Vagina (tissue), 2 donors: ENCODE measurements at regions not wholly inside any gene's neighbourhood (a gene's known extent, or its start where the extent isn't known, plus 50 kb on each side); places are given as distances from the start of the nearest gene placed in this dataset.

ENCODE experiments used
- DNase-seq, 2 donors: peaks; one replicate each; pipeline ENCODE4 v3.0.0-alpha.2; 2017; ENCODE audit errors: extremely low spot score in 2 of 2
- H3K27ac ChIP-seq: fragments of 200-600 bp; sonication (generic); one replicate; pipeline ENCODE4 v1.5.1; 2019
- H3K27me3 ChIP-seq: fragments of 200-600 bp; sonication (generic); one replicate; pipeline ENCODE4 v1.5.1; 2019
- H3K36me3 ChIP-seq, 2 donors: fragments of 200-600 bp; sonication (generic); one replicate each; pipeline ENCODE4 v1.5.1; 2017 to 2019
- H3K4me1 ChIP-seq: fragments of 200-600 bp; sonication (generic); one replicate; pipeline ENCODE4 v1.5.1; 2019
- H3K4me3 ChIP-seq, 2 donors: fragments of 200-600 bp; sonication (generic); 1 replicate in 1 of 2; 2 replicates in 1 of 2; pipeline ENCODE4 v1.5.1; 2016 to 2019
- H3K9me3 ChIP-seq: fragments of 200-600 bp; sonication (generic); one replicate; pipeline ENCODE4 v1.5.1; 2019
- POLR2A ChIP-seq, 2 donors: fragments of 450-650 bp; IDR thresholded peaks; one replicate each; pipeline ENCODE4 v1.6.1; 2017; ENCODE audit warnings: antibody characterized with exemption in 2 of 2, mild to moderate bottlenecking in 2 of 2, moderate library complexity in 2 of 2
- POLR2AphosphoS5 ChIP-seq, 2 donors: sonication (generic); formaldehyde crosslinking; IDR thresholded peaks; one replicate each; pipeline ENCODE4 v1.9.0; 2017; ENCODE audit warnings: antibody characterized with exemption in 2 of 2, mild to moderate bottlenecking in 2 of 2, low read depth in 1 of 2; ENCODE audit not compliant: insufficient read depth in 1 of 2
- intact Hi-C: fragments of 100-400 bp; cut with DNase I; formaldehyde crosslinking; loops from one replicate; pipeline ENCODE4 v1.15.1; 2023
- TF ChIP-seq, protein P1 (sequence below), 3 experiments: fragments of 450-650 bp in 2 of 3; fragments of 200-600 bp in 1 of 3; sonication (generic) in 1 of 3; IDR thresholded peaks; one replicate each; pipeline ENCODE4 v1.5.1; 2017 to 2019; ENCODE audit warnings: antibody characterized with exemption in 3 of 3, mild to moderate bottlenecking in 2 of 3, moderate library complexity in 2 of 3

DNA sequence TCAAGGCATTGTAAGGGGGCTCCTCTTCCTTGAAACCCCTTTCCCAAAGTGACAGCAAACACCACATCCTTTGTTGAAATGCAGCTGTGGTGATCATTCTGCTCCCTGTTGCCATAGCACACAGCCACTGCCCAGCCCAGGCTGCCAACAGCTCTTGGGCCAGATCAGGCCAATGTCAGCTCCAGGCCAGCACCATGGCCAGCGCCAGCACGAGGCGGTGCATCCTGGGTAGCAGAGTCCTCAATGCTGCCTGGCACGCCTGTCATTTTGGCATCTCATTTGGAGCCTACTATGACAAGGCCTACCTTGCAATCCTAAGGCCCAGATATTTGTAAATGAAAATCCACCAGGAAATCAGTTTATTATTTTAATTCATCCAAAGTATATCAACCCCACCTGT lies 390.6 kb downstream of the DNAH5 start:
- Histone ChIP-seq H3K27ac (no peak overlapping the region), H3K36me3 (no peaks in the 10 kb centered on the region), H3K4me1 (no peaks in the 10 kb centered on the region), H3K9me3 (no peaks in the 10 kb centered on the region), H3K4me3 (no peak overlapping the region), H3K27me3 (no peaks in the 10 kb centered on the region)
- intact Hi-C loops, result no loop called here
- no peak for DNase-seq
- no peak for TF ChIP-seq POLR2A (IDR thresholded peaks at IDR 0.05)
- TF ChIP-seq POLR2AphosphoS5 (IDR thresholded peaks at IDR 0.05; ENCODE audit: insufficient read depth in 1 of 2, low read depth in 1 of 2), result no peak
- TF ChIP-seq, protein P1, sequence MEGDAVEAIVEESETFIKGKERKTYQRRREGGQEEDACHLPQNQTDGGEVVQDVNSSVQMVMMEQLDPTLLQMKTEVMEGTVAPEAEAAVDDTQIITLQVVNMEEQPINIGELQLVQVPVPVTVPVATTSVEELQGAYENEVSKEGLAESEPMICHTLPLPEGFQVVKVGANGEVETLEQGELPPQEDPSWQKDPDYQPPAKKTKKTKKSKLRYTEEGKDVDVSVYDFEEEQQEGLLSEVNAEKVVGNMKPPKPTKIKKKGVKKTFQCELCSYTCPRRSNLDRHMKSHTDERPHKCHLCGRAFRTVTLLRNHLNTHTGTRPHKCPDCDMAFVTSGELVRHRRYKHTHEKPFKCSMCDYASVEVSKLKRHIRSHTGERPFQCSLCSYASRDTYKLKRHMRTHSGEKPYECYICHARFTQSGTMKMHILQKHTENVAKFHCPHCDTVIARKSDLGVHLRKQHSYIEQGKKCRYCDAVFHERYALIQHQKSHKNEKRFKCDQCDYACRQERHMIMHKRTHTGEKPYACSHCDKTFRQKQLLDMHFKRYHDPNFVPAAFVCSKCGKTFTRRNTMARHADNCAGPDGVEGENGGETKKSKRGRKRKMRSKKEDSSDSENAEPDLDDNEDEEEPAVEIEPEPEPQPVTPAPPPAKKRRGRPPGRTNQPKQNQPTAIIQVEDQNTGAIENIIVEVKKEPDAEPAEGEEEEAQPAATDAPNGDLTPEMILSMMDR (IDR thresholded peaks at IDR 0.05), result no peak

GRCh38 chr5:13552361-13552760 lies 392.1 kb downstream of the DNAH5 start:
- TF ChIP-seq POLR2AphosphoS5 (IDR thresholded peaks at IDR 0.05; ENCODE audit: insufficient read depth in 1 of 2, low read depth in 1 of 2), result no peak
- TF ChIP-seq, protein P1 (IDR thresholded peaks at IDR 0.05), result no peak
- no peak for TF ChIP-seq POLR2A (IDR thresholded peaks at IDR 0.05)
- Histone ChIP-seq H3K36me3 (no peaks in the 10 kb centered on the region), H3K27me3 (no peaks in the 10 kb centered on the region), H3K9me3 (no peaks in the 10 kb centered on the region), H3K4me3 (no peak overlapping the region), H3K27ac (no peak overlapping the region), H3K4me1 (no peaks in the 10 kb centered on the region)
- no peak for DNase-seq
- intact Hi-C loops, result no loop called here

GRCh38 chr5:13551645-13552044 lies 392.8 kb downstream of the DNAH5 start:
- Histone ChIP-seq H3K4me3 (no peak overlapping the region), H3K27me3 (no peaks in the 10 kb centered on the region), H3K36me3 (no peaks in the 10 kb centered on the region), H3K4me1 (no peaks in the 10 kb centered on the region), H3K9me3 (no peaks in the 10 kb centered on the region), H3K27ac (no peak overlapping the region)
- TF ChIP-seq POLR2A (IDR thresholded peaks at IDR 0.05) (no peak), POLR2AphosphoS5 (IDR thresholded peaks at IDR 0.05; ENCODE audit: insufficient read depth in 1 of 2, low read depth in 1 of 2) (no peak)
- TF ChIP-seq, protein P1 (IDR thresholded peaks at IDR 0.05), result no peak
- no peak for DNase-seq
- intact Hi-C loops, result no loop called here

GRCh38 chr5:13540168-13540750 lies 404.2 kb downstream of the DNAH5 start:
- no peaks in the 10 kb centered on the region for H3K9me3 ChIP-seq
- H3K4me3 ChIP-seq, result no peak overlapping the region
- DNase-seq, result no peak
- no peaks in the 10 kb centered on the region for H3K27me3 ChIP-seq
- no peak overlapping the region for H3K27ac ChIP-seq
- TF ChIP-seq, protein P1 (IDR thresholded peaks at IDR 0.05), result no peak
- TF ChIP-seq POLR2AphosphoS5 (IDR thresholded peaks at IDR 0.05; ENCODE audit: insufficient read depth in 1 of 2, low read depth in 1 of 2) (no peak), POLR2A (IDR thresholded peaks at IDR 0.05) (no peak)
- H3K36me3 ChIP-seq, result no peaks in the 10 kb centered on the region
- no peaks in the 10 kb centered on the region for H3K4me1 ChIP-seq
- intact Hi-C loops, result no loop called here

GRCh38 chr5:13536933-13537332 lies 407.6 kb downstream of the DNAH5 start:
- Histone ChIP-seq H3K9me3 (no peaks in the 10 kb centered on the region), H3K27me3 (no peaks in the 10 kb centered on the region), H3K27ac (no peak overlapping the region), H3K4me3 (no peak overlapping the region), H3K4me1 (no peaks in the 10 kb centered on the region), H3K36me3 (no peaks in the 10 kb centered on the region)
- no peak for DNase-seq
- no peak for TF ChIP-seq POLR2AphosphoS5 (IDR thresholded peaks at IDR 0.05; ENCODE audit: insufficient read depth in 1 of 2, low read depth in 1 of 2)
- no peak for TF ChIP-seq POLR2A (IDR thresholded peaks at IDR 0.05)
- TF ChIP-seq, protein P1 (IDR thresholded peaks at IDR 0.05), result no peak
- intact Hi-C loops, result loop anchor here (5.0 kb wide), 1 partner anchor 1640 kb away; no protein-coding TSS in a partner anchor
